Midbrain (tissue), 1 donor: ENCODE measurements at regions not wholly inside any gene's neighbourhood (a gene's known extent, or its start where the extent isn't known, plus 50 kb on each side); places are given as distances from the start of the nearest gene placed in this dataset.
"Not testable (repeated sequence)": the region's sequence is repeated elsewhere in the genome, so short reads cannot be mapped to it uniquely, and the experiment has no call there.

Experiments used
- DNase-seq: peaks from one replicate; lab custom pipeline; 2025; lab: John Stamatoyannopoulos, UW

- DNase-seq = no peak
These were observed 75.2 kb upstream of the CD28 start for GRCh38 chr2:203631068-203631757.

GRCh38 chr2:203636588-203637470 is 69.6 kb upstream of the CD28 start:
- DNase-seq = peak; percentile 17

DNA sequence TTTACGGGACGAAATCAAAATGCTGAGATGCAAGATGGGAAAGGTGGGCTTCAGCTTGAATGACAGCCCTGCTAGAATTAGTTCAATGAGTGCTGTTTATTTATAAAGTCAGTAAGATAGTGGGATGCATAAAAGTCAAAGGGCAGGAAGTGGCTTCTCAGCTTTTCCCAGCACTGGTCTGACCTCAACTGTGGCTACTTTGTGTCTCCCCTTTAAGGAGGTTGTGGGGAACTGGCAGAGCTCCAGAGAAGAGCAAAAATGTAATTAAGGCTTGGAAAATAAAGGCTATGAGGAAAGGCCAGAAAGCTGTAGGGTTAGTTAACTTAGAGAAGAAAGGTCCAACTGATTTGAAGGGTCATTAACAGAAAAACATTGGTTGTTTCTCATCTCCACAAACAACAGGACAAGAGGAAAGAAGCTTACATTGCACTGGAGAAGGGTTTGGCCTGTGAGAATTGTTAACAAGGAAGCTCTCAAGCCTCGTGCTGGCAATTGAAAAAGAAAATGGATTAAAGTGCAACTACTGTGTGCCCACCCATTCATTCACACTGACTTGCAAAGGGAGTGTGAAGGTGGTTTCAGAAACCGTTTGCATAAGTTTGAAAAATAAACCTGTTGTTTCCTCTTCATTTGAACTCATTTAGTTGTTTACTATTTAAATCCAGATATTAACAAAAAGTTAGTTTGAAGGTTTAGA is 68.8 kb upstream of the CD28 start:
- no peak for DNase-seq

GRCh38 chr2:203641865-203642264 is 64.6 kb upstream of the CD28 start:
- not testable (repeated sequence) for DNase-seq

DNA sequence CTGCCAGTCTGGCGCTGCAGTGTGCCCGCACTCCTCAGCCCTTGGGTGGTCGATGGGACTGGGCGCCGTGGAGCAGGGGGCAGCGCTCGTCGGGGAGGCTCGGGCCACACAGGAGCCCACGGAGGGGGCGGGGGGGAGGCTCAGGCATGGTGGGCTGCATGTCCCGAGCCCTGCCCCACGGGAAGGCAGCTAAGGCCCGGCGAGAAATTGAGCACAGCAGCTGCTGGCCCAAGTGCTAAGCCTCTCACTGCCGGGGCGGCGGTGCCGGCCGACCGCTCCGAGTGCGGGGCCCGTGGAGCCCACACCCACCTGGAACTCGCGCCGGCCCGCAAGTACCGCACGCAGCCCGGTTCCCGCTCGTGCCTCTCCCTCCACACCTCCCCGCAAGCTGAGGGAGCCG is 63.6 kb upstream of the CD28 start:
- DNase-seq = not testable (repeated sequence)

- DNase-seq = no peak
These were observed 60.6 kb upstream of the CD28 start for GRCh38 chr2:203645831-203646230.

DNA sequence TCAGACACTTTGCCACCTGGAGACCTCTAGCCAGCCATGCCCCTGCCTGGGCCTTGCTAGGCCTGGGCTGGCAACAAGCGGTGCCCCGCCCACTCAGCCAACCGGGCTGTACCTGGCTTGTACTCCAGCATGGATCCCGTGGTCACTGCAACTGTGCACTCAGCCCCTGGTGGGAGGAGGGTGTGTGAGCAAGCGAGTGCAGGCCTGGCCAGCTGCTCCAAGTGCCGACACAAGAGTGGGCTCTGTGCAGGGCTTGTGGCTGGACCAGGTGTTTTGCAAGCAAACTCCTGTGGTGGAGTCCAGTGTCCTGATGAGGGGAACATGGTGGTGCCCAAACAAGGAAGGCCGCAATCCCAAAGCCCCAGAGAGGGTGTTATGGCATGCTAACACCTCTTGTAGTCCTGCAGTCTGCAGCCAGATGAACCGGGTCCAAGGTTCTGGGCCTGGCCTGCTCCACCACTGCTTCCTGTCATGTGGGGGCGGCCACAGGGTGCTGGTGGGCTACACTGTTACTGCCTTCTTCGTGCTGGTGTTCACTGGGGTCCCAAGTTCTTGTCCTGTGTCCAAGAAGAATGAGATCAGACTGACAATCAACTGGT is 60.1 kb upstream of the CD28 start:
- no peak for DNase-seq

DNA sequence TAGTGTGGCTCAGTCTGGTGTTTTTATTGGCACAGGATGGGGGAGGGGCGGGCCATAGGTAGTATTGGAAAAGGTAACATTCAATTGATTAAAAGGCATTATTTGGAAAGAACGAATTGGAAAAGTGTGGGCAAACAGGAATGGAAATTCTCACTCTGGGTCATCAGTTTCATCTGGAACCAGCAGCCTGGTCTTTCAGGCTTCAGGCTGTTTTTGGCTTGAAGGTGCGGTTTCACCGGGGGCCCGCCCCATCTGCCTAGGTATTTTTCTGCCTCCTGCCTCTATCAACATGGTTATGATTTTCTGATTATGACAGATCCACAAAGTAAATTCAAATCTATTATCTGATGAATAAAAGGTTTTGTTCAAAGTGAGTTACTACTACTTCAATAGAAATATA is 59.5 kb upstream of the CD28 start:
- no peak for DNase-seq

- DNase-seq = no peak
These were observed 58.9 kb upstream of the CD28 start for GRCh38 chr2:203647579-203647978.

- no peak for DNase-seq
These were observed 58.2 kb upstream of the CD28 start for GRCh38 chr2:203648273-203648672.

GRCh38 chr2:203649176-203649814 is 57.1 kb upstream of the CD28 start:
- no peak for DNase-seq

- peak; percentile 55 for DNase-seq
These were observed 55.4 kb upstream of the CD28 start for GRCh38 chr2:203650860-203651613.

GRCh38 chr2:203651621-203652020 is 54.8 kb upstream of the CD28 start:
- DNase-seq = no peak

DNA sequence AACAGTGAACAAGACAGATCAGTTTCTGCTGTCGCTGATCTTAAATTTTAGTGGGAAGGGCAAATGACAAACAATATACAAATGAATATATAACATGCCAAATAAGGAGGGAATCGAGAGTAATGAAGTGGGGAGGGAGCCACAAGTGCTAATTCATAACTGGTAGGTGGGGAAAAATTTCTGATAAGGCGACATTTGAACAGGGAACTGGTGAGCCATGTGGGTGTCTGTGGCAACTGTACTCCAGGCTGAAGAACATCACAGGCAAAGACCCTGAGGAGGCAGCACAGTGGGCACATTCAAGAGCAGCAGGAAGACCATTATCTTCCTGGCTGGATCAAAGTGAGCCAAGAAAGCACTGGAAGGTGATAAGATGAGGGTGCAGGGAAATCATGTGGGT is 51.6 kb upstream of the CD28 start:
- no peak for DNase-seq

DNA sequence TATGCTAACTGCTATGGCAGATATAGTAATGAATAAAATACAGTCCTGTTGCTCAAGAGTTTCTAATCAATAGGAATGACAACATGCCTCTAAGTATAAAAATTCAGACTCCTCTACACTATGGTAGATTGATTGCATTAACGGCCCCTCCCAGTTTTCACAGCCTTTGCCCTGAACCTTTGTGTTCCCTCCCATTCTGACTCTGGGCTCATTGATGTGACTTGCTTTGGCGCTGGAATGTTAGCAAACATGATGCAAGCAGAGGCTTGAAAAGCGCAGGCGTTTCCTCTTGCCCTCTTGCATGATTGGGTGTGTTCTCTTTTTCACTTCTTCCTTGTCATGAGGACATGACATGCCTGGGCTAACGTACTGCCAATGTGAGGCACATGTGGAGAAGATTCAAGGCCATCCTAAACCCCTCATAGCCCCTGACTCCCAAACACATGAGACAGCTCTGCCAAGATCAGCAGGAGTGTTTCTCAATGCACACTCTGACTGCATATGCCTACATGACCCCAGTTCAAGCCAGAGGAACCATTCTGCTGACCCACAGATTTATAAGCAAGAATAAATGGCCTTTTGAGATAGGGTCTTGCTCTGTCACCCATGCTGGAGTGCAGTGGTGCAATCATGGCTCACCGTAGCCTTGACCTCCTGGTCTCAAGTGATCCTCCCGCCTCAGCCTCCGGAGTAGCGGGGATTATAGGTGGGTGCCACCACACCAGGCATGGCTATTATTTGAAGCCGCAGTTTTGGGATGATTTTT is 49.7 kb upstream of the CD28 start:
- DNase-seq = peak; percentile 34
